HEK293 (cell line): ENCODE measurements at regions not wholly inside any gene's neighbourhood (a gene's known extent, or its start where the extent isn't known, plus 50 kb on each side); places are given as distances from the start of the nearest gene placed in this dataset.

Source experiments
- CTCF ChIA-PET: fragments of 350-600 bp; formaldehyde crosslinking; extraction: SDS; loops from one replicate; lab custom pipeline; 2021; ENCODE audit warnings: antibody characterized with exemption; lab: Yijun Ruan, JAX
- POLR2A ChIA-PET: fragments of 300-600 bp; formaldehyde crosslinking; extraction: SDS; loops from one replicate; lab custom pipeline; 2020; ENCODE audit warnings: antibody characterized with exemption, inconsistent platforms; lab: Yijun Ruan, JAX
- H3K27ac ChIP-seq: fragments of 200-500 bp; sonication (Bioruptor generic); 2 replicates; pipeline ENCODE4 v1.5.1; 2014; ENCODE audit warnings: low read depth, low read length, control low read depth, inconsistent platforms; ENCODE audit errors: extremely low read depth
- H3K36me3 ChIP-seq, 2 experiments: fragments of 200-500 bp in 1 of 2; sonication (Bioruptor generic) in 1 of 2; 1 replicate in 1 of 2; 2 replicates in 1 of 2; pipeline ENCODE4 v1.5.1; 2014 to 2017; ENCODE audit warnings: inconsistent platforms in 2 of 2, low read length in 2 of 2; ENCODE audit not compliant: control insufficient read depth in 2 of 2, insufficient read depth in 1 of 2
- H3K4me1 ChIP-seq: fragments of 200-500 bp; sonication (Bioruptor generic); 2 replicates; pipeline ENCODE4 v1.5.1; 2014; ENCODE audit warnings: mild to moderate bottlenecking, low read length, inconsistent platforms; ENCODE audit not compliant: control insufficient read depth, insufficient read depth
- H3K4me3 ChIP-seq: 2 replicates; pipeline ENCODE4 v1.5.1; 2011; ENCODE audit warnings: low read depth, mild to moderate bottlenecking, control low read depth, low read length, moderate library complexity
- H3K9me3 ChIP-seq: fragments of 200-500 bp; sonication (Bioruptor generic); 2 replicates; pipeline ENCODE4 v1.5.1; 2014; ENCODE audit warnings: low read depth, low read length, inconsistent platforms; ENCODE audit not compliant: control insufficient read depth, insufficient read depth
- CTCF ChIP-seq: fragments of 450-650 bp; formaldehyde crosslinking; IDR thresholded peaks from 2 replicates; pipeline ENCODE4 v1.5.1; 2016; ENCODE audit warnings: missing biosample characterization, missing genetic modification characterization
- GLI4 ChIP-seq: fragments of 450-650 bp; formaldehyde crosslinking; IDR thresholded peaks from 2 replicates; pipeline ENCODE4 v1.5.1; 2016; ENCODE audit warnings: missing biosample characterization, missing genetic modification characterization
- HOXA7 ChIP-seq: sonication (generic); formaldehyde crosslinking; IDR thresholded peaks from 2 replicates; pipeline ENCODE4 v1.8.1; 2022; ENCODE audit warnings: missing genetic modification reagents, borderline replicate concordance
- OVOL3 ChIP-seq: fragments of 450-650 bp; formaldehyde crosslinking; IDR thresholded peaks from 2 replicates; pipeline ENCODE4 v1.5.1; 2016; ENCODE audit warnings: missing biosample characterization, missing genetic modification characterization
- REPIN1 ChIP-seq: fragments of 450-650 bp; formaldehyde crosslinking; IDR thresholded peaks from 2 replicates; pipeline ENCODE4 v1.5.1; 2017; ENCODE audit warnings: missing biosample characterization, missing genetic modification characterization, low read depth
- SALL2 ChIP-seq: fragments of 450-650 bp; formaldehyde crosslinking; IDR thresholded peaks from 2 replicates; pipeline ENCODE4 v1.5.0; 2017; ENCODE audit warnings: missing biosample characterization, mild to moderate bottlenecking, missing genetic modification characterization, borderline replicate concordance
- ZEB2 ChIP-seq: fragments of 450-650 bp; formaldehyde crosslinking; IDR thresholded peaks from 2 replicates; pipeline ENCODE4 v1.5.1; 2016; ENCODE audit warnings: missing biosample characterization, missing genetic modification characterization
- ZNF174 ChIP-seq: fragments of 450-650 bp; formaldehyde crosslinking; IDR thresholded peaks from 2 replicates; pipeline ENCODE4 v1.5.0; 2017; ENCODE audit warnings: missing biosample characterization, mild to moderate bottlenecking, missing genetic modification characterization
- ZNF280D ChIP-seq: fragments of 450-650 bp; formaldehyde crosslinking; IDR thresholded peaks from 2 replicates; pipeline ENCODE4 v1.5.1; 2016; ENCODE audit warnings: missing biosample characterization, missing genetic modification characterization
- ZNF362 ChIP-seq: fragments of 450-650 bp; formaldehyde crosslinking; IDR thresholded peaks from 2 replicates; pipeline ENCODE4 v1.5.1; 2016; ENCODE audit warnings: missing biosample characterization, missing genetic modification characterization
- ZNF391 ChIP-seq: fragments of 450-650 bp; formaldehyde crosslinking; IDR thresholded peaks from 2 replicates; pipeline ENCODE4 v1.5.1; 2016; ENCODE audit warnings: low read depth, missing biosample characterization, missing genetic modification characterization, borderline replicate concordance
- ZNF488 ChIP-seq: fragments of 450-650 bp; formaldehyde crosslinking; IDR thresholded peaks from 2 replicates; pipeline ENCODE4 v1.5.1; 2016; ENCODE audit warnings: missing biosample characterization, missing genetic modification characterization
- ZNF624 ChIP-seq: fragments of 450-650 bp; formaldehyde crosslinking; IDR thresholded peaks from 2 replicates; pipeline ENCODE4 v1.5.1; 2017; ENCODE audit warnings: missing biosample characterization, missing genetic modification characterization
- ZNF645 ChIP-seq: fragments of 450-650 bp; formaldehyde crosslinking; IDR thresholded peaks from 2 replicates; pipeline ENCODE4; 2016; ENCODE audit warnings: missing biosample characterization, missing genetic modification characterization
- ZSCAN23 ChIP-seq: fragments of 450-650 bp; formaldehyde crosslinking; IDR thresholded peaks from 2 replicates; pipeline ENCODE4 v1.5.1; 2016; ENCODE audit warnings: missing biosample characterization, missing genetic modification characterization

- ChIA-PET CTCF (no interaction called here), POLR2A (no interaction called here)
- H3K27ac ChIP-seq = no peak overlapping the region
- no peaks in the 10 kb centered on the region for H3K9me3 ChIP-seq
- TF ChIP-seq HOXA7 (no peak), REPIN1 (no peak), OVOL3 (tag by site-specific recombination) (no peak), ZNF391 (no peak), ZNF174 (no peak), ZNF280D (tag by site-specific recombination) (no peak), ZNF488 (tag by site-specific recombination) (no peak), CTCF (tag by site-specific recombination) (no peak), ZNF645 (tag by site-specific recombination) (no peak), ZNF624 (tag by site-specific recombination) (no peak), SALL2 (no peak), GLI4 (tag by site-specific recombination) (no peak), ZSCAN23 (tag by site-specific recombination) (no peak)
- H3K4me3 ChIP-seq = no peak overlapping the region
- H3K36me3 ChIP-seq = no peaks in the 10 kb centered on the region
- H3K4me1 ChIP-seq = peaks cover 4% of the 10 kb centered on the region; the same call in 1 of the 2 replicates
Observed at GRCh38 chr11:8740129-8740528, 57.5 kb downstream of the RPL27A start.

- CTCF ChIA-PET = interaction anchor here (1.2 kb wide), 1 partner anchor 481 kb away, joined by 4 read pairs; the partner anchor contains the start of gene LMO1
Observed at GRCh38 chr11:8744423-8744822, 61.8 kb downstream of the RPL27A start.

More at GRCh38 chr11:8744423-8744822, 61.8 kb downstream of the RPL27A start:
- no peak overlapping the region for H3K27ac ChIP-seq
- no peaks in the 10 kb centered on the region for H3K36me3 ChIP-seq
- H3K4me1 ChIP-seq = peaks cover 7% of the 10 kb centered on the region
- TF ChIP-seq ZNF362 (no peak), ZEB2 (tag by site-specific recombination) (no peak)
- no peaks in the 10 kb centered on the region for H3K9me3 ChIP-seq
- POLR2A ChIA-PET = interaction anchor here (1.1 to 1.5 kb wide), 3 partner anchors 9 to 127 kb away, joined by 4 to 5 read pairs (median 4); no protein-coding TSS in a partner anchor
- H3K4me3 ChIP-seq = no peak overlapping the region
